HG02759 (cell line): ENCODE measurements at regions not wholly inside any gene's neighbourhood (a gene's known extent, or its start where the extent isn't known, plus 50 kb on each side); places are given as distances from the start of the nearest gene placed in this dataset.
"Not testable (repeated sequence)": the region's sequence is repeated elsewhere in the genome, so short reads cannot be mapped to it uniquely, and the experiment has no call there.

Experiments
- ATAC-seq: cut with Tn5 transposase; IDR thresholded peaks from one replicate; pipeline ENCODE4 v1.9.1; 2021; ENCODE audit warnings: mild to moderate bottlenecking, moderate library complexity; ENCODE audit not compliant: unreplicated experiment

- no peak for ATAC-seq
Measured at GRCh38 chr3:15903164-15903563, 105.4 kb upstream of the ANKRD28 start.

DNA sequence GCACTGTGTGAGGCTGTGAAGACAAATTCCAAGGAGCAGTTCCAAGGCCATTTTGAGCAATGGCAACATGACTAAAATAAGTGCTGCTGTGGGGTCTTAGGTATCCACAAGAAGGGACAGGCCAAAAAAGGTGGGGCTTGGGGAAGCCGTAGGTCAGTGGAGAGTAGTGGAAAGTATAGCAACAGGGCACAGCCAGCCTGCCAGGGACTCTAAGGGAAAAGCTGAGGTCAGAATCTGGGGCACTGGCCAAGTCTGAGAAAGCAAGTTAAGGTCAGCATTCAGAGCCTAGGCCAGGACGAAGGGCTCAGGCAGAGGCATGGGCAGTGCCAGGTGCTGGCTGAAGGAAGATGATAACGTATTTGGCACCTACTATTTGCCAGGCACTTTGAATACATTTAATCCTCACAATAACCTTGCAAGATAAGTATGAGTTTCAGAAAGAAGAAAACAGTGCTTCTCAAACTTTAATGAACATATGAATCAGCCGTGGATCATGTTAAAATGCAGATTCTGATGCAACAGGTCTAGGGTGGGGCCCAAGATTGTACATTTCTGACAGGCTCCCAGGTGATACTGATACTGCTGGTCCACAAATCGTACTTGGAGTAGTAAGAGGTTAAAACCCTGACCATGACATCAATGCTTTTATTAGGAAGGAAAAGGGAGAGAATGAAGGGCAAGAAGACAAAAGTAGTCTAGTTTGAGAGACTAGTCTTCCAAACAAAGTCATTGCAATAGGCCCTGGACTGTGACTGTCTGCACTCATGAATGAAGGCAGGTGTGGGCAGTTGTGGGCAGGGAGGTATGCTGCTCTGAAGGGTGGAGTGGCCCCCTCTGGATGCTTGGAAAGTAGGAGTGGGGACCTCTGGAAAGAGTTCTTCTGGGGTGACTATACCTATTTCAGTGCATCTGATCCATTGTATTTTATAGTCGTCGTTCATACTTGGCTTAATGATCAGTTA is 106.3 kb upstream of the ANKRD28 start:
- ATAC-seq = no peak

- no peak for ATAC-seq
Measured at GRCh38 chr3:15905041-15905440, 107.3 kb upstream of the ANKRD28 start.

DNA sequence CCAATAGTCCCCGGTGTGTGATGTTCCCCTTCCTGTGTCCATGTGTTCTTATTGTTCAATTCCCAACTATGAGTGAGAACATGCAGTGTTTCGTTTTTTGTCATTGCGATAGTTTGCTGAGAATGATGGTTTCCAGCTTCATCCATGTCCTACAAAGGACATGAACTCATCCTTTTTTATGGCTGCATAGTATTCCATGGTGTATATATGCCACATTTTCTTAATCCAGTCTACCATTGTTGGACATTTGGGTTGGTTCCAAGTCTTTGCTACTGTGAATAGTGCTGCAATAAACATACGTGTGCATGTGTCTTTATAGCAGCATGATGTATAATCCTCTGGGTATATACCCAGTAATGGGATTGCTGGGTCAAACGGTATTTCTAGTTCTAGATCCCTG is 109.6 kb upstream of the ANKRD28 start:
- ATAC-seq = not testable (repeated sequence)

- ATAC-seq = no peak
Measured at GRCh38 chr3:15918988-15919387, 121.2 kb upstream of the ANKRD28 start.

DNA sequence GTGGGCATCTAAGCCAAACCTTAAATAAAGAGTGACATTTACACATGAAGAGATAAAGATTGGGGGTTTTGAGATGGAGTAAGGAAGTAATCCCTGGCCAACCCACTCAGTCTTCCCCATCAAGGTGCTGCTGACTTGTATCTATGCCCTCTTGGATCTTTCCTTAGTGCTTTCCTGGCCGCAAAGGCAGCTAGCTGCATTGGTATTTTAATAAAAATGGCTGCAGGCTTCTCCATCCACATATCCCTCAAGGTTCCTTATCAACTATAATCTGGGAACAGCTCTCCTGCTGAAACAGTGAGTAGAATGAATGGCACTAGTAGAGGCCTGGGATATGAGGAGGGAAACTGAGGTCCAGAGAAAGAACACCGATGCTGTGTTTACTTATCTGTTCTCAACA is 122.2 kb upstream of the ANKRD28 start:
- no peak for ATAC-seq

DNA sequence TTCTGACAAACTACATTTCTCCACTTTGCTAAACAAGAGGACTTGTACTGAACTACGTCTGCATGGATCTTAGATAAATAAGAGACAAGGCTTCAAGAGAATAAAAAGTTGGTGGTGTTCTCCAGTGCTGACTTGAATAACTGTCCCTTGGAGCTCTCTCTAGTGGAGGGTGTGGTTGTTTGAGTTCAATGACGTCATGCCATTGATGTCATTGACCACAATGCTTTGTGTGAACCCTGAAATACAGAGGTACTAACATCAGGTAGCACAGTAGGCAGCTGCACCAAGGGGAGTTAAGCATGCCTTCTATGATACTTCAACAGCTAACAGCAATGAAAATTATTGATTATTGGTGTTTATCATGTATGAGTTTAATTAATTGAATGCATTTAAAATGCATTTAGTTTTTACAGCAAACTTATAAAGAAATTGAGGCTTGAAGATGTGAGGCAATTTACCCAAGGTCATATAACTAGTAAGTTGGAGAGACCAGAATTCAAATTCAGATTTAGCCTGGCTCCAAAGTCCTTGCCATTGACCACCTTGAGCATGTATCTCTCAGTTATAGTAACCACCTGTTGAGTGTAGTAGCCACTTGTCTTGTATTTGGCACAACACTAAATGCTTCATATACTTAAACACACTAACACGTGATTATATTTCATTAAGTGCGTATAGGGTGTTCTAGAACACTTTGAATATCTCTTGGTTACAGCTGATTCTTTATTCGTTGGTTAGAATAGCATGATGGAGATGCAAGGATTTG is 126.0 kb upstream of the ANKRD28 start:
- no peak for ATAC-seq

DNA sequence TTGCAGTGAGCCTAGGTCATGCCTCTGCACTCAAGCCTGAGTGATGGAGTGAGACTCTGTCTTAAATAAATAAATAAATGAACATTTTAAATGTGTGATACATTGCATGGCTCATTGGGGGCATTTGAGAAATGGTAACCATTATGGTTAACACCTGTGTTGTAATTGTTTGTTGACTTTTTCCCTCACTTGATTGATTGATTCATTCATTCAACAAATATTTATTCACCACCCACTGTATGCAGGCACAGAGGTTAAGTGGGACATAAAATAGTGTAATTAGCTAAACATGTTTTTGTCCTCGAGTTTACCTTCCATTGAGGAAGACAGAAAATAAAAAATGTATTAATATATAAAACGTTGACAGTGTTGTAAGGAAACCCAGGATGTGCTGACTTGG is 127.1 kb upstream of the ANKRD28 start:
- ATAC-seq = no peak

GRCh38 chr3:15926871-15927270 is 129.1 kb upstream of the ANKRD28 start:
- ATAC-seq = no peak

DNA sequence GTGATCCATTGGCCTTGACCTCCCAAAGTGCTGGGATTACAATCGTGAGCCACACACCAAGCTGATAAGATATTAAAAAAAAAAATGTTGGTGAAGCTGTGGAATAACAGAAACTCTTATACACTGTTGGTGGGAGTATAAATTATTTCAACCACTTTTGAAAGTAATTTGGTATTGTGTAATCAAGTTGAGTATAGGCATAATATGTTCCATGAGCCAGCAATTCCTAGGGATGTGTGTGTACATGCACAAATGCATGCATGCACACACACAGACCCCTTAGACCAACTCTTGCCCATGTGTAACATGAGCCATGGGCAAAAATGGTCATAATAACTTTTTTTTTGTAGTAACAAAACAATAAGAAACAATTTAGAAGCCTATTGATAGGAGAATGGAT is 130.2 kb upstream of the ANKRD28 start:
- ATAC-seq = no peak

GRCh38 chr3:15929944-15930571 is 132.3 kb upstream of the ANKRD28 start:
- ATAC-seq = no peak

DNA sequence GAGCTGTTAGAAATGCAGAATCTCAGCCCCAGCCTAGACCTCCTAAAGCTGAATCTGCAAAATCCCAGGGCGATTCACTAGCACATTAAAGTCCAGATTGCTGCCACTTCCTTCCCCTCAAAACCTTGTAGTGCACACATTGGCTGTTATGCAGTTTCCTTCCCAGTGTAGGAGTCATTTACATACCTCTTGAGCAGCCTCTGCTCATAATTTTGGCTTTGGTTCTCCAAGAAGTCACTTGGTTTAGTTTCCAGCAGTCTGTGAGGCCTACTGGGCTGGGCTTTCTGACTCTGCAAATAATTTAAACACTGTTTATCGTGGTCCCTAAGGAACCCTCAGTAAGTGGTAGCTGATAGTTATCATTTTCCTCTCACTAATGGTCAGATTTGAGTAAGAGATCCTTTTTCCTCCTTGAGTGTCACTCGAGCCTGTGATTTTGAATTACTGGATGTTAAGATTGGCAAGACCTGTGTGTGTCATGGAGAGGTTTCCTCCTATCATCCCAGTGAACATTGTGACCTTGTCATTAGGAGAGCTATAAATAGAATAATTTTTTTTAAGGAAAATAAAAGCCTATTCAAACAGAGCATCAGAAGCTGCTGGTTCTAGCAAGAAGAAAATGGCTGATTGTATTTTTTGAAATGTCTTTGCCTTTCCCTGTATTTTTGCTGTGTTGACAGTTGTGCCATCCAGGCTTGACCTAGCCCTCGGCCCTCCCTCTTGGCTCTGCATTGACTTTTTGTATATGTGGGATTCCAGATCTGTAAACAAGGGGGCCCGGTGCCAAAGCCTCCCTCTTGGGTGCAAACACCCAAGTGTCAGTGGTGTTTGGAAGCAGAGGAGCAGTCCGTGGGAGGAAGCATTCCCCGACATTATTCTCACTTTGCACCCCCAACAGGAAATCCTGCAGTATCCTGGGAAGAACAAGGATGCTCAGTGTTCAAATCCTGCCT is 134.8 kb upstream of the ANKRD28 start:
- ATAC-seq = no peak

GRCh38 chr3:15933439-15934139 is 135.8 kb upstream of the ANKRD28 start:
- ATAC-seq = no peak

DNA sequence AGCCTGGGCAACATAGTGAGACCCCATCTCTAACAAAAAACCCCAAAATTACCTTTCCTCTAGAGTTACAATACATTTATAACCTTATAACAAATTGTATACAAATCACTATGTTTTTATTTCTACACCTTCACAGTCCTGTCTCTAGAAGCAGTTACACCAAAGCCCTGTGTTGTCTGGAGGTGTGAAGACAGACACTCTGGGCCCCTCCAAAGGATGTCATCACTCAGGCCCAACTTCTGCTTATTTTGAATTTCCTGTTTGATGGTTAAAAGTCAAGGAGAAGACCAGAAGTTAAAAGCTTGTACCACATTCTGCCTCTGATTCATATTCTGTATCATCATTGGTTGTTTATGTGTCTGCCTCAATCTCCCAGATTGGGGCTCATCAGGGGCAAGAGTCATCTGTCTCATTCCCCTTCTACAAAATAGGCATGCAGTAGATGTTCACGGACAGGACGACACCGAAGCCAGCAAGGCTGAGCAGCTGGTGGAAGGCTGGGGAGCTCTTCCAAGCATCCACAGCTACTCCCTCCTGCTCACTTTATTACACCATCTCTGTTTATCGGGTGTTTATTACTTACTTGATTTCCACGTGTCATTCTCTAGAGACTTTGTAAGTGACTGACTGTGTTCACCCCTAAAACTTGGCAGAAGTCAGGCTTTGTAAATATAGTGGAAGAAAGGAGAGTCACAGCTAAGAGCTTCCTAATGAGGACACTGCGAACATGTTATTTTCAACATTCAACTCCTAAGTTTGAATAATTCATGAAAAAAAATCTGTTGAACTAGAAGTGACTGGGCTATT is 136.8 kb upstream of the ANKRD28 start:
- no peak for ATAC-seq

DNA sequence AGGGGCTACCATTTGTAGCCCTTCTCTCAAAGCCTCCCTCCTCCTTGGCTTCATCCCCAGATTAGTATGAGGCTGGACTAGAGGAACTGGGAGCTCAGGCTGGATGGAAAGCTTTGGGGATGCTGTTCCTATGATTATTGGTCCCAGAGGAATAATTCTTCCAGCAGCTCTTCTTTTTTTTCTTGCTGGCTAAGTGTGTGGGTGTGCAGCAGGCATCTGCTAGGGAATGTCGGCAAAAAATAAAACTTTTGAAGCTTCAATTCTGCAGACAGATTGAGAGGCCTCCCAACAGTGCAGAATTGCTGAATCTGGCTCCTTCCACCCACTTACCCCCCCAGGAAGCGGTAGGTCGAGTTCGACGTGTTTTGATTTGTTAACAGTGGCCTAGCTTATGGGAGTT is 138.5 kb upstream of the ANKRD28 start:
- ATAC-seq = no peak

- no peak for ATAC-seq
Measured at GRCh38 chr3:15940641-15941040, 142.9 kb upstream of the ANKRD28 start.

GRCh38 chr3:15941457-15941856 is 143.7 kb upstream of the ANKRD28 start:
- ATAC-seq = not testable (repeated sequence)

DNA sequence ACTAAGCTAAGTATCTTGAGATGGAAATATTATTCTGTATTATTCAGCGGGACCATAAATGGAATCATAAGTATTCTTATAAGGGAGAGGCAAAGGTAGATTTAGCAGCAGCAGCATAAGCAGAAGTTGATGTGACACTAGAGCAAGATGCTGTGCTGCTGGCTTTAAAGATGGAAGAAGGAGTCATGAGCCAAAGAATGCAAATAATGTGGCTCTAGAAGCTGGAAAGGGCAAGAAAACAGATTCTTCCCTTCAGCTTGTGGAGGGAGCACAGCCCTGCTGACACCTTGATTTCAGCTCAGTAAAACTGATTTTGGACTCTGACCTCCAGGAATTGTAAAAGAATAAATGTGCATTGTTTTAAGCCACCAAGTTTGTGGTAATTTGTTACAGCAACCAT is 144.2 kb upstream of the ANKRD28 start:
- no peak for ATAC-seq

DNA sequence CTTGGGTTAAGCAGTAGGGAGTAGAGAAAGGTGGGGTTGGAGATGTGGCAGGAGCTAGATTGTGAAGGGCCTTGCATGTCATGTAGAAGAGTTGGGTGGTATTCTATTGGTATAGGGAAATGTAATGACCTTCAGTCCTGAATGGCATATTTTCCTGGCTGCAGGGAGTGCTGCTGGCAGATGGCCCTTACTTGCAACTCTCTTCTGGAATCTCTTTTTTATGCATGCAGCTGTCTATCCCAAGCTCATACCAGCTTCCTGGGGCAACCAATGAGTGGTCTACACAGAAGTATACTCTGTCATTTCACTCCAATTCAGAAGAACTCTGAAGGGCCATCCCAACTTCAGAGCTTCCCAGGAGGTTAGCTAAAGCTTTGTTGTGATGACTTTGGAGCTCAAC is 144.7 kb upstream of the ANKRD28 start:
- no peak for ATAC-seq
